Progenitor cell of endocrine pancreas (in vitro differentiated cells): ENCODE measurements at regions not wholly inside any gene's neighbourhood (a gene's known extent, or its start where the extent isn't known, plus 50 kb on each side); places are given as distances from the start of the nearest gene placed in this dataset.

Source experiments
- DNase-seq: peaks from one replicate; pipeline ENCODE4 v3.0.0; 2021; ENCODE audit warnings: low spot score; ENCODE audit not compliant: unreplicated experiment
- H3K27ac Mint-ChIP-seq: 2 replicates; pipeline ENCODE4 v1.8.0; 2021; ENCODE audit warnings: mild to moderate bottlenecking, moderate library complexity, mixed read lengths
- H3K27me3 Mint-ChIP-seq: 2 replicates; pipeline ENCODE4 v1.8.0; 2021; ENCODE audit warnings: mixed read lengths
- H3K36me3 Mint-ChIP-seq: 2 replicates; pipeline ENCODE4 v1.8.0; 2022; ENCODE audit warnings: mixed read lengths; ENCODE audit not compliant: insufficient read depth
- H3K4me1 Mint-ChIP-seq: 2 replicates; pipeline ENCODE4 v1.8.0; 2021; ENCODE audit warnings: low read depth, mixed read lengths
- H3K4me3 Mint-ChIP-seq: 2 replicates; pipeline ENCODE4 v1.8.0; 2021; ENCODE audit warnings: low read depth, mild to moderate bottlenecking, moderate library complexity, mixed read lengths
- H3K9me3 Mint-ChIP-seq: 2 replicates; pipeline ENCODE4 v1.8.0; 2021; ENCODE audit warnings: low read depth, mixed read lengths
- CTCF ChIP-seq: fragments of 200-600 bp; sonication (generic); IDR thresholded peaks from one replicate; pipeline ENCODE4 v1.5.0; 2021; ENCODE audit warnings: antibody characterized with exemption, mild to moderate bottlenecking; ENCODE audit not compliant: unreplicated experiment

- Mint-ChIP-seq H3K4me3 (no peak overlapping the region), H3K27ac (peak overlapping the region; percentile 29)
- DNase-seq: no peak
These were observed 515.8 kb downstream of the TYW1 start for GRCh38 chr7:67512481-67512880.

GRCh38 chr7:67518580-67518979 lies 521.9 kb downstream of the TYW1 start:
- no peak for DNase-seq
- Mint-ChIP-seq H3K4me3 (no peak overlapping the region), H3K9me3 (peaks cover 12% of the 10 kb centered on the region), H3K27ac (no peak overlapping the region), H3K4me1 (no peaks in the 10 kb centered on the region), H3K27me3 (peaks cover 22% of the 10 kb centered on the region), H3K36me3 (no peaks in the 10 kb centered on the region)
- TF ChIP-seq CTCF: no peak

More at GRCh38 chr7:67512481-67512880, 515.8 kb downstream of the TYW1 start:
- Mint-ChIP-seq H3K9me3 (no peaks in the 10 kb centered on the region), H3K27me3 (peaks cover 14% of the 10 kb centered on the region), H3K36me3 (no peaks in the 10 kb centered on the region), H3K4me1 (peaks cover 13% of the 10 kb centered on the region)
- no peak for TF ChIP-seq CTCF

- Mint-ChIP-seq H3K36me3 (no peaks in the 10 kb centered on the region), H3K27ac (no peak overlapping the region), H3K4me3 (no peak overlapping the region), H3K27me3 (peaks cover 22% of the 10 kb centered on the region), H3K4me1 (no peaks in the 10 kb centered on the region), H3K9me3 (peaks cover 12% of the 10 kb centered on the region)
- no peak for TF ChIP-seq CTCF
- no peak for DNase-seq
These were observed 522.5 kb downstream of the TYW1 start for GRCh38 chr7:67519171-67519570.

GRCh38 chr7:67522504-67522903 lies 525.9 kb downstream of the TYW1 start:
- no peak overlapping the region for H3K27ac Mint-ChIP-seq
- H3K36me3 Mint-ChIP-seq: no peaks in the 10 kb centered on the region
- TF ChIP-seq CTCF: no peak
- no peak for DNase-seq
- peaks cover 16% of the 10 kb centered on the region for H3K27me3 Mint-ChIP-seq
- H3K9me3 Mint-ChIP-seq: peaks cover 15% of the 10 kb centered on the region
- H3K4me1 Mint-ChIP-seq: peaks cover 2% of the 10 kb centered on the region
- no peak overlapping the region for H3K4me3 Mint-ChIP-seq

GRCh38 chr7:67523713-67524112 lies 527.1 kb downstream of the TYW1 start:
- Mint-ChIP-seq H3K27ac (no peak overlapping the region), H3K27me3 (peaks cover 8% of the 10 kb centered on the region), H3K9me3 (peaks cover 15% of the 10 kb centered on the region), H3K4me3 (no peak overlapping the region), H3K4me1 (peaks cover 2% of the 10 kb centered on the region), H3K36me3 (no peaks in the 10 kb centered on the region)
- no peak for DNase-seq
- TF ChIP-seq CTCF: no peak
